Panc1 (cell line): ENCODE measurements at regions not wholly inside any gene's neighbourhood (a gene's known extent, or its start where the extent isn't known, plus 50 kb on each side); places are given as distances from the start of the nearest gene placed in this dataset.

ENCODE experiments used
- ATAC-seq: fragments of 200-7000 bp; cut with Tn5 transposase; 2 replicates; pipeline ENCODE4 v1.9.1; 2020; ENCODE audit warnings: mild to moderate bottlenecking, moderate library complexity
- BruUV-seq: library from RNA; stranded (reverse); fragments of 400-500 nt; replicated peaks from 2 replicates; lab custom pipeline; 2021; lab: Mats Ljungman, UMichigan
- CTCF ChIA-PET: fragments of 300-600 bp; sonication (Branson Sonifier 250); formaldehyde crosslinking; loops from one replicate; lab custom pipeline; 2022; ENCODE audit warnings: antibody characterized with exemption; lab: Charles Lee
- POLR2A ChIA-PET: fragments of 300-600 bp; sonication (Branson Sonifier 250); formaldehyde crosslinking; loops from one replicate; lab custom pipeline; 2022; ENCODE audit warnings: antibody characterized with exemption; lab: Charles Lee
- DNase-seq: peaks from one replicate; pipeline ENCODE4 v3.0.0-alpha.2; 2010; ENCODE audit warnings: low read depth, low spot score
- H3K27ac ChIP-seq: 2 replicates; pipeline ENCODE4 v1.5.1; 2011; ENCODE audit warnings: mild to moderate bottlenecking, low read length, inconsistent platforms
- H3K27me3 ChIP-seq: fragments of 200-500 bp; sonication (Bioruptor generic); 2 replicates; pipeline ENCODE4 v1.6.0; 2014; ENCODE audit warnings: low read length, inconsistent platforms; ENCODE audit not compliant: control insufficient read depth, insufficient read depth
- H3K36me3 ChIP-seq: fragments of 200-500 bp; sonication (Bioruptor generic); 2 replicates; pipeline ENCODE4 v1.5.1; 2014; ENCODE audit warnings: inconsistent platforms, mild to moderate bottlenecking, low read length, moderate library complexity; ENCODE audit not compliant: control insufficient read depth, insufficient read depth
- H3K4me1 ChIP-seq: 2 replicates; pipeline ENCODE4 v1.5.1; 2011; ENCODE audit warnings: inconsistent platforms, mild to moderate bottlenecking, low read length, moderate library complexity; ENCODE audit not compliant: control insufficient read depth, insufficient read depth
- H3K4me3 ChIP-seq, 2 experiments: 2 replicates each; pipeline ENCODE4 v1.5.1; 2011 to 2012; ENCODE audit warnings: low read depth in 2 of 2, low read length in 2 of 2, mild to moderate bottlenecking in 2 of 2, inconsistent platforms in 1 of 2, moderate library complexity in 1 of 2
- H3K9me3 ChIP-seq: fragments of 200-500 bp; sonication (Bioruptor generic); 2 replicates; pipeline ENCODE4 v1.5.1; 2014; ENCODE audit warnings: low read depth, mild to moderate bottlenecking, inconsistent platforms, low read length, moderate library complexity; ENCODE audit not compliant: control insufficient read depth, insufficient read depth
- CTCF ChIP-seq: fragments of 450-650 bp; IDR thresholded peaks from 2 replicates; pipeline ENCODE4 v1.5.1; 2017; ENCODE audit warnings: mild to moderate bottlenecking
- POLR2AphosphoS5 ChIP-seq: IDR thresholded peaks from 2 replicates; pipeline ENCODE4 v1.6.1; 2012; ENCODE audit warnings: mild to moderate bottlenecking, low read depth, low read length, moderate library complexity
- REST ChIP-seq, 2 experiments: IDR thresholded peaks; 2 replicates each; pipeline ENCODE4 v1.6.1; 2011 to 2012; ENCODE audit warnings: low read depth in 2 of 2, control low read depth in 1 of 2, low read length in 1 of 2, mild to moderate bottlenecking in 1 of 2, moderate library complexity in 1 of 2; ENCODE audit not compliant: insufficient read depth in 1 of 2
- SIN3A ChIP-seq: IDR thresholded peaks from 2 replicates; pipeline ENCODE4 v1.6.1; 2012; ENCODE audit warnings: low read depth, mild to moderate bottlenecking, low read length, moderate library complexity, borderline replicate concordance; ENCODE audit not compliant: insufficient read depth
- TCF7L2 ChIP-seq: IDR thresholded peaks from 2 replicates; pipeline ENCODE4 v1.6.1; 2011; ENCODE audit warnings: mild to moderate bottlenecking, low read depth, low read length, inconsistent platforms
- in situ Hi-C: cut with HindIII; loops from 2 replicates; pipeline ENCODE4 v1.10.0; 2016; ENCODE audit warnings: low sequenced_read_pairs, low pct_unique_long_range_greater_than_20kb
- intact Hi-C: fragments of 100-400 bp; cut with micrococcal nuclease; formaldehyde crosslinking; loops from one replicate; pipeline ENCODE4 v1.10.0; 2022; ENCODE audit not compliant: unreplicated experiment

- no peak for ATAC-seq
- Histone ChIP-seq H3K36me3 (no peaks in the 10 kb centered on the region), H3K4me3 (no peak overlapping the region), H3K9me3 (no peaks in the 10 kb centered on the region), H3K4me1 (no peaks in the 10 kb centered on the region), H3K27me3 (no peaks in the 10 kb centered on the region), H3K27ac (no peak overlapping the region)
- no TSS peak for BruUV-seq
- in situ Hi-C loops: no loop called here
- no peak for TF ChIP-seq POLR2AphosphoS5
- no peak for TF ChIP-seq SIN3A
- TF ChIP-seq CTCF: no peak
- TF ChIP-seq TCF7L2: no peak
- no peak for TF ChIP-seq REST (IDR thresholded peaks at IDR 0.05; ENCODE audit: insufficient read depth in 1 of 2, low read depth in 2 of 2, low read length in 1 of 2)
- ChIA-PET CTCF (no interaction called here), POLR2A (no interaction called here)
- intact Hi-C loops: no loop called here
- DNase-seq: no peak
These were observed 1024.2 kb downstream of the DIPK2A start for GRCh38 chr3:144995856-144996255.

GRCh38 chr3:145005427-145005826 lies 1033.8 kb downstream of the DIPK2A start:
- Histone ChIP-seq H3K27me3 (no peaks in the 10 kb centered on the region), H3K4me1 (no peaks in the 10 kb centered on the region), H3K36me3 (no peaks in the 10 kb centered on the region), H3K9me3 (no peaks in the 10 kb centered on the region), H3K4me3 (no peak overlapping the region), H3K27ac (no peak overlapping the region)
- ChIA-PET CTCF (no interaction called here), POLR2A (no interaction called here)
- no peak for TF ChIP-seq TCF7L2
- no peak for TF ChIP-seq REST (IDR thresholded peaks at IDR 0.05; ENCODE audit: insufficient read depth in 1 of 2, low read depth in 2 of 2, low read length in 1 of 2)
- TF ChIP-seq CTCF: no peak
- TF ChIP-seq SIN3A: no peak
- no peak for TF ChIP-seq POLR2AphosphoS5
- intact Hi-C loops: no loop called here
- in situ Hi-C loops: no loop called here
- ATAC-seq: no peak
- DNase-seq: no peak
- BruUV-seq: no TSS peak
